Right kidney (tissue), 1 donor: ENCODE measurements at regions not wholly inside any gene's neighbourhood (a gene's known extent, or its start where the extent isn't known, plus 50 kb on each side); places are given as distances from the start of the nearest gene placed in this dataset.
"Not testable (repeated sequence)": the region's sequence is repeated elsewhere in the genome, so short reads cannot be mapped to it uniquely, and the experiment has no call there.

Experiments
- DNase-seq: peaks from one replicate; pipeline ENCODE4 v3.0.0-alpha.2; 2016

DNA sequence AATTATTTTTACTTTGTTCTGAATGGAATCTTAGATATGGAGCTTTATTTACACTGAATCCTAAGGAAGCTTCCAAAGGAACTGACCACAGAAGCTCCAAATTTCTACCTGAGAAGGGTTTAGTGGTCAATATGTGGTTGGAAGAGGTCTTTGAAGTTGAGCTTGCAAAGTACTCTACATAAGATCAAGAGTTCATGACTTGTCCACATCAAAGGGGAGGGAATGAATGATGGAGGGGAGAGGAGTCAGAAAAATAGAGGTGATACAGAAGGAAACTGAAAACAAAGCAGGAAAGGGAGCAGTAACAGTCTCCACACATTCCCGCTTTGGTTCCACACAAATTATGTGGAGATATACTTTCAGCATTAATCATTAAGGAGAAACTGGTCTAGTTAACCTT lies 450.9 kb downstream of the HINT1 start:
- no peak for DNase-seq

DNA sequence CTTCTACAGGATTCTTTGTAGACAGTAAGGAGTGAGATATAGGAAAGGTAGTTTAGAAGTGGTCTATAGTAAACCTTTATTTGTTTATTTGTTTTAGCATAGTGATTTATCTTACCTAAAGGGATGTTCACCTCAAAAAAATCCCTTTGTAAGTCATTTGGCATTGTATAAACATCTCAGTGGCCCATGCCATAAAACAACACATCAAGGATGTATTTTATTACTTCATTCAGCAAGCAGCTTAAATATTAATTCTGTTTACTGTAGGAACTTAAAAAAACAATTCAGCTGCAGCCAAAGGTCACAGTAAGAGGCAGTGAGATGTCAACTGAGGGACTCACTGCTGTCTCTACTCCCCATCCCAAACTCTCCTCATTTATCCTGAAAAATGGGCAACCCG lies 452.7 kb downstream of the HINT1 start:
- DNase-seq: no peak

DNA sequence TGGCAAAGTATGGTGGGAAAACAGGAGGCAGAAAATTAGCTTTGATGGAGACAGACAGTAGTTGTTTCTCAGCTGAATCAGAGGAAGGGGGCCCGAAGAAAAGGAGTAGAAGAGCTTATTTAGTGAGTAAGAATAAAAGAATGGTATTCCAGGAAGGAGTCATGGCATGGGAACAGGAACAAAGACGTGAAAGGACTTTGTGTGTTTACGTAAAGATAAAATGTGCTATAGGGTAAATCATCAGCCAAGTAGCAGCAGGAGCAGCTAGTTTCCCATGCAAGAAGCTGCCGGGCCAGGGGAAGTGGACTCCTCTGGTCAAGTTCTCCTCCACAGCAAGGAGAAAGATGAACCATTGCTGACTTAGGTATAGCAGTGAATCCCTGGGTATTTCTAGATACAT lies 454.5 kb downstream of the HINT1 start:
- no peak for DNase-seq

DNA sequence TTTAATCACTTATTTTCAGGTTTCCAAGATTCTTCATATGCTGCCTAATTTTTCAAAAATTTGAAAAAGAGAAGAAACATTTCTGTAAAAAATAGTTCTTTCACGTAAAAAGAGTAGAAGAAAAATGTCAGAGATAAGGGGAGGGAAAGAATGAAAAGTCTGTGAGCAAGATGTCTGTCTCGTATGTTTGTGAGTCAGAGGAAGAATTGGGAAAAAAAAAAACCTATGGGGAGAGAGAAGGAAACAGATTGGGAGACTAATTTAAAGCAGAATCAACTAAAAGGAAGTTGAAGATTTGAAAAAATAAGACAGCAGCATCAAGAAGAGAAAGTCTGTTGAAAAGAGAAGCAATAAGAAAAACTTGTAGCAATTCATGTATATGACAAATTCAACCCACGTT lies 456.3 kb downstream of the HINT1 start:
- no peak for DNase-seq

DNA sequence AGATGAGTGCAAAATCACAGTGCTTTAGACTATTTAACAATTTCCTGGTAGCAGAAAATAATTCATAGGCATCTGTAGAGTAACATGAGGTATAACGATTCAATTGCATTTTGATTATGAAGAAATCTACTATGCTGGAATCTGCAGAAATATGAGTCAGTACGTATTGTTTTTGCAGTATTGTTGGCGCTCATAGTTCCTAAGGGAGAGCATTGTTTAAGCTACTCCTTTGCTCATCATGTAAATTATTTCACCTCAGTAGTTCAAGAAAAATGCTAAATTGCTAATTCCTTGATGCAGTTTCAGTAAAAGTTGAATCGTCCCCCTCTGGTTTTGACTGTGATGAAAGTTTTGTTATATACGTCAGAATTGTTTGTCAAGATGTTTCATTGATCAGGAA lies 458.4 kb downstream of the HINT1 start:
- DNase-seq: no peak

DNA sequence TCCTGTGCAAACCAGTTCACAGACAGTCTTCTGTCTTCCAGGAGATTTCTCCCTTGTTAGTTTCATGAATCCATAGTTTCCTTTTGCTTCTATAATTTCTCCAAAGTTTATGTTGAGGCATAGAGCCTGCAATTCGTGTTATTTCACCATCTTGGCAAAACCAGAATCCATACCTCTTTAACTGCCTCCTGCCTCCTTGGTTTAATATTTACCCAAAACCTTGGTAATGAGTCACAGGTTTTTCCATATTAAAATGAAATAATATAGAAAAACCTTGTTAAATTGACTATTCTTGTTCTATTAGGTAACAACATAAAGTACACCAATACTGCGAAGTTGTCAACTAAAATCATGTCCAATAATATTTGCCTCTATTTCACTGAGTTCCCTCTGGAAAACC lies 459.7 kb downstream of the HINT1 start:
- DNase-seq: no peak

DNA sequence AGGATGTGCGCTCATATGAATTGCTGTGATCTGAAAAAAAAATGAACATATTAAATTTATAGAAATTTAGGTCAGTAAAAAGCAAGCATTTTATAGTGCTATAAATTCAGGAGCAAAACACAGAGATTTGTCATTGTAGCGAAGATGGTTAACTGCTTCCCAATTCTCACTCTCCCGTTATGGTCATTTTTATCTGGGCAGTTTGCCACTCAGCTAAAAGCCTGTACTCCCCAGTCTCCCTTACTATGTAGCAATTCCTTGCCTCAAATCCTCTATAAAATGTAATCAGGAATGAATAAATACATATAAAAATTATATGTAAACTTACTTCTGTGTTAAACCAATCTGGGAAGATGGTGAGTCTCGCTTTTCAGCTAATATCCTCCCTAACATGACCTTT lies 471.5 kb downstream of the HINT1 start:
- DNase-seq: no peak

DNA sequence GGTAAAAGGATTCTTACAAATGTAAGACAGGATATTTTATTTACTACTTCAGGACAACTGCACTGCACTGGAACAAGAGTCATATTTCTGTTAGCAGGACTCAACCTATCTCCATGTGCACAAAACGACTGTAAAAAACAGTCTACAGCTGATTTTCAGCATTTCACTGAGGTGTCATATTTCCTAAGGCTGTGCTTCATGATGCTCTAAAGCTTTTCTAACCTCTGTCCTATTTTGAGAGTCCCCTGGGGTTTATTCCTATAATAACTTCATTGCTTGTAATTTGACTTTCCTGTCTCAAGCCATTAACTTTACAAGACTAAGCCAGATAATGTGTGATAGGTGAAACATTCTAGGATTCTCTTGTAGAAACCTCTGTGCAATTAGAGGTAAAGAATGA lies 472.3 kb downstream of the HINT1 start:
- DNase-seq: no peak

DNA sequence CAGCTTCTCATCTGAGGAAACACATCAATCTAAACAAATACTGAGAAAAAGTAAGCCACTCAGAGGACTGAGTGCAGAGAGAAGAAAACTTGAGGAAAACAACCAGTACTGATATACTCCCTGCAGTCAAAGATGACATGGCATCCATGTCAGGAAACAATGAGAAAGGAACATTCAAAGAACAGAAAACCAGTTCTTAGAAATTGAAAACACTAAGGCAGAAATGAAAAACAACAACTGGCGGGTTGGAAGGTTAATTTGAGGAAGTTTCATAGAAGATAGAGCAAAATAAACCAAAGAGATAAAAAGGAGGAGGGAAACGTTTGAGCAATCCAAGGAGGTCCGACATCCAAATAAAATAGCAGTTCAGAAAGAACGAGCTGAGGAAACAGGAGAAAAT lies 475.2 kb downstream of the HINT1 start:
- no peak for DNase-seq

DNA sequence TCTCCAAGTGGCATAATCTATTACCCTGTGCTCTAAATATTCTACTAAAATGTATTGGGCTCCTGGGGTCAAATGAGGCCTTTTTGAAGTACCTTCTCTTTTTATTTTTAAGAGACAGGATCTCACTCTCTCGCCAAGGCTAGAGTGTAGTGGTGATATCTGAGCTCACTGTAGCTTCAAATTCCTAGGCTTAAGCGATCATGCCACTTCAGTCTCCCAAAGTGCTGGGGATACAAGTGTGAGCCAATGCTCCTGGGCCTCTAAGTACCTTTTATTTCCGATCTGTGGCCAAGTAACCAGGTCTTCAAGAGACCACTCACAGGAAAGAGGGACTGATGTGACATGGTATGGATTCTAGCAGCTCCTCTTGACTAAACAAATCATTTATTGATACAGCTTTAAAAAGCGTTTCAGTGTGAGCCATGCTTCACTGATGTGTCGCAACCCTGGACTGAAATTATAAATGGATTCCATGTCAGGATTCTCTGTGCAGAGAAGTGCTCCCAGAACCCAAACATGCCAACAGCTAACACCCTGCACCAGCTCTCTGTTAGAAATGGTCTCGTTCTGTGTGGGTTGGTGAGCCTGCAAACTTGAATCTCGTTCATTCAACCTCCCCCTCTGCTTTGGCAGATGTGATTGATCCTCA lies 477.8 kb downstream of the HINT1 start:
- DNase-seq: no peak

DNA sequence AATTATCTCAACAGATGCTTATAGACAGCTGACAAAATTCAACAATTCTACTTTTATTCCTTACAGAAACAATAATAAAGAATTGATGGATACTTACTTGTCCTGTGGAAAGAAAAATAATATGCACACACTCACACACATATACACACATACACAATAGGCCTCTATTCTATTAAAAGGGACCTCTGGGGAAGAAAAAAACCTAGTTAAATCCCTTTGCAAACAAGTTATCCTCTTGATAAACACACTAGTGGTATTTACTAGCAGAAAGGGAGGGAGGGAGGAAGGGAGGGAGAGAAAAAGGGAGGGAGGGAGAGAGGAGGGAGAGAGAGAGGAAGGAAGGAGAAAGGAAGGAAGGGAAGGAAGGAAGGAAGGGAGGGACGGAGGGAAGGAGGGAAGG lies 486.4 kb downstream of the HINT1 start:
- no peak for DNase-seq

DNA sequence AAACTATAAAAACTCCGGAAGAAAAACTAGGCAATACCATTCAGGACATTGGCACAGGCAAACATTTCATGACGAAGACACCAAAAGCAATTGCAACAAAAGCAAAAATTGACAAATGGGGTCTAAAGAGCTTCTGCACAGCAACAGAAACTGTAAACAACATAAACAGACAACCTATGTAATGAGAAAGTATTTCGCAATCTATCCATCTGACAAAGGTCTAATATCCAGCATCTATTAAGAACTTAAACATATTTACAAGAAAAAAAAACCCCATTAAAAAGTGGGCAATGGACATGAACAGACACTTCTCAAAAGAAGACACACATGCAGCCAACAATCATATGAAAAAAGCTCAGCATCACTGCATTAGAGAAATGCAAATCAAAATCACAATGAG lies 498.6 kb downstream of the HINT1 start:
- no peak for DNase-seq

DNA sequence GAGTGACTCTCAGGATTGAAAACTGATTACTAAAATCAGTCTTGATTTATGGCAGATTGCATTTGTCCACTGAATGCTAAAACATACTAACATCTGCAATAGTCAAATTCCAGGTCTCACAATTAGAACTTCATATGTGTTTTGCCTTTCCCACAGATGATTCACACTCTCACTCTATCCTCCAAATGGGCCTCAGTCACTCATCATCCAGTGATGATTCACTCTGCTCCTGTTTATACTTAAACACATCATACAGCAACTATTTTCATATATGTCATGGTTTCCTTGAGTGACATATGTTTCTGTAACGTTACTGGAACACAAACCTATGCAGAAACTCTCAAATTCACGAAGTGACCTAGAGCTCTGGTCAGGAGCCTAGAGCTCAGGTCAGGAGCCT lies 512.9 kb downstream of the HINT1 start:
- no peak for DNase-seq

DNA sequence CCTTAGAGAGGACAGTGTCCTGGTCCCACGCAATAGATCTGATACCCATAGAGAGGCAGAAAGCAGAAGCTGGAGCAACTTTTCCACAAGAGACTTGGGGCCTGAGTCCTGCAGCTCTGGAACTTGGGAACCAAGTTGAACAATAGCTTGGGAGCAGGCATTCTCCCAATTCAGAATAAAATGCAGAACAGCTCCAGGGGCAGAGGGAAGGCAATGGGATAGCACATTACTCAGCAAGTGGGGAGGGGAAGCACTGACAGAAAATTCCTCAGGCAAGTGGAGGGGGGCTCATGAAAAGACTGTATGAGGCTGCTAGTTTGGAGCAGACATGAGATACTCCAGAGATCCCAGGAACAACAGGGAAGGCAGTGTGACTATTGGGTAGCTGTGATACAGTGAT lies 513.6 kb downstream of the HINT1 start:
- DNase-seq: no peak

DNA sequence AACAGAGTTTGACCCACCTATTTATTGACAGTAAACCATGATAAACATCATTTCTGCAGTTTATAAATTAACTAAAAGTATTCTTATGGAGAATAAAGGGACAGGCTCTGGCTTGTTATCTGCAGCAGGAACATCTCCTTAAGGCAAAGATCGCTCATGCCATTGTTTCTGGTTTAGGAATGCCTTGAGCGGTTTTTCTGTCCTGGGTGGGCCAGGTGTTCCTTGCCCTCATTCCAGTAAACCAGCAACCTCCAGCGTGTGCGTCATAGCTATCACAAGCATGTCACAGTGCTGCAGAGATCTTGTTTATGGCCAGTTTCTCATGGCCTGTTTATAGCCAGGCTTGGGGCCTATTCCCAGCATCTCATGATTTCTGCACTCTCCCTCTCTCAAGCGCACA lies 521.7 kb downstream of the HINT1 start:
- DNase-seq: no peak

DNA sequence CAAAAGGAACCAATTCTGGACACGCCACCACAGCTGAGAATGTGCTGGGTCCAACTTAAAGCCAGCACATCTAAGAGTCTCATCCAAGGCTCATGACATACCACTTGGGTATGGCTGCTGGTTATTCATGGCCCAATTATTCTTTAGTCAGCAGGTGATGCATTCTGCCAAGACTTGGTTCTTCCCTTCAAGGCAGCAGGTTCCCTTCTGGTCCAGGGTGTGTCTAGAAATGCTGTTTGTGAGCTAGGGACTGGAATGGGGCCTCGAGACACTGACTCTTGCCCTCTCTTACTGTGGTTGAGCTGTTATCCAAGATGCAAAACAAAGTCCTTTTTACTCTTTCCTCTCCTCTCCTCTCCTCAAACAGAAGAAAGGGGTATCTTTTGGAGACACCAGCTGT lies 522.6 kb downstream of the HINT1 start:
- no peak for DNase-seq

DNA sequence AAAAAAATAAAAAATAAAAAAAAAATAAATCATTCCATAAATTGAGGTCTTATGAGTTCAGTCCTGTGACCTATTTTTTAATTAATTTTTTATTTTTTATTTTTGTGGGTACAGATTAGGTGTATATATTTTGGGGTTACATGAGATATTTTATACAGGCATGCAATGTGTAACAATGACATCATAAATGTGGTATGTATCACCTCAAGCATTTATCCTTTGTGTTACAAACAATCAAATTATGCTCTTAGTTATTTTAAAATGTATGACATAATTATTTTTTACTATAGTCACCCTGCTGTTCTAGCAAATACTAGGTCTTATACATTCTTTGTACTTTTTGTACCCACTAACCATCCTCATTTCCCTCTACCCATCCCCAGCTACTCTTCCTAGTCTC lies 537.9 kb downstream of the HINT1 start:
- DNase-seq: no peak

DNA sequence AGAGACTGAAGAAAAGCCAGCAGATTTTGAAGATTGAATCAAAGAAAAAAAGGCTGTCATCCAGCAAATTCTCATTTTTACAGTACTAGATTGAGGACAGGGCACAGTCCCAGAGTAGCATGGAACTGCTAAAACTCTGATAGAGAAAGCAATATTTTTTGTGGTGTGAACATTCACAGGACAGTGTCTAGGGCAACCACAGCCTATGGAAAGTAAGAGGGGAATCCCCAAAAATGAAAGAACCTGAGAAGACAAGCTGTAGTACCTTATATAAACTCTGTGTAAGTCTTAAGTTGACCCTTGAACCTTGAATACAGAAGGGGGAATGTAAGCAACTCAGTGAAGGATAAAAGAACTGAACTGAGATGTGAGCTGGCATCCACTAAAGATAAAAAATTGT lies 540.3 kb downstream of the HINT1 start:
- DNase-seq: no peak

DNA sequence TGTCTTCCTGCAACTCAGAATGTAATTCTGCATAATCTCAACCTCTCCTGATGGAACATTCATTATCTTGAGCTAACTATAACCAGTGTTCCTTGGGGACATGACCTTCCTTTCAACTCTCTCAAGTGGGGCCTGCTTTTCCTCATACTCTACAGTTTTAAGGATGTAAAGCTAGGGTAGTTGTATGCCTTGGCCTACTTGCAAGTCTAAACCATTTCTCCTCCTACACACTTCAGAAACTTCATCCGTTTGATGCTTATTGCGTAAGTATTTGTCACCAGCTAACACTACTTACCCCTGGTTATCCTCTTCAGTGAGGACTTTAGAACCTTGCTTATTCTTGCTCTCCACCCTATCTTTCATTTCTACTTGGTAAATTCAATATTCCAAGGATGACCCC lies 548.9 kb downstream of the HINT1 start:
- DNase-seq: no peak

DNA sequence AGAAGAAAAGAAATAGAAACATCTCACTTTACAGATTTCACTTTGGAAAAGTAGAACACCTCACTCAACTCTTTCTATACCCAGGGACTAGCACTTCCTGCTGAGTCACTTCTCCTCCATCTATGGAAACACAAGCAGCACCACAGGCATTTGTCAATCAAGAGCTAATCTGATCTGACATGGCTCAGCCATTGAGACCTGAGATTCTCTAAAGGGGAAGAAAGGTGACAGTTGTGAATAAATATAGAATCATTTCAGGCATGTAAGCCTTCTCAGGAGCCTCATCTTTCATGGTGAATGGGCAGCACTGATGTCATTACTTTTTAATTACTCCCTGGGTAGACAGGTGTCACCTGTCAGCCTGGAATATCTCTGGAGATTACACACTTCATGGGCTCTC lies 559.8 kb downstream of the HINT1 start:
- no peak for DNase-seq

DNA sequence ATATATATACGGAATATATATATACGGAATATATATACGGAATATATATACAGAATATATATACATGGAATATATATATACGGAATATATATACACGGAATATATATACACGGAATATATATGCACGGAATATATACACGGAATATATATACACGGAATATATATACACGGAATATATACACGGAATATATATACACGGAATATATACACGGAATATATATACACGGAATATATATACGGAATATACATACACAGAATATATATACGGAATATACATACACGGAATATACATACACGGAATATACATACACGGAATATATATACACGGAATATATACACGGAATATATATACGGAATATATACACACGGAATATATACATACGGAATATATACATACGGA lies 568.4 kb downstream of the HINT1 start:
- not testable (repeated sequence) for DNase-seq

DNA sequence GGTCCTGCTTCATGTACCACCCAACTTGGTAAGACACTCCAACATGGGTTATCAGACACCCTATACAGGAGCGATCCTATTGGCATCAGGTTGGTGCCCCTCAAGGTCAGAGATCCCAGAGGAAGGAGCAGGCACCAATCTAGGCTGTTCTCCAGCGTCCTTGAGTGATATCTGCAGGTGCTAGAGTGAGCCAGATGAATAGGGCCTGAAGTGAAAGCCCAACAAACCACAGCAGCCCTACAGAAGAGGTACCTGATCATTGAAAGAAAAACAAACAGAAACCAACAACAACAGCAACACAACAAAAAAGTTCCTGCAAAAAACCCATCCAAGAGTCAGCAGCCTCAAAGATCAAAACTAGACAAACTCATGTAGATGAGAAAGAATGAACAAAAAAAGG lies 584.8 kb downstream of the HINT1 start:
- no peak for DNase-seq

DNA sequence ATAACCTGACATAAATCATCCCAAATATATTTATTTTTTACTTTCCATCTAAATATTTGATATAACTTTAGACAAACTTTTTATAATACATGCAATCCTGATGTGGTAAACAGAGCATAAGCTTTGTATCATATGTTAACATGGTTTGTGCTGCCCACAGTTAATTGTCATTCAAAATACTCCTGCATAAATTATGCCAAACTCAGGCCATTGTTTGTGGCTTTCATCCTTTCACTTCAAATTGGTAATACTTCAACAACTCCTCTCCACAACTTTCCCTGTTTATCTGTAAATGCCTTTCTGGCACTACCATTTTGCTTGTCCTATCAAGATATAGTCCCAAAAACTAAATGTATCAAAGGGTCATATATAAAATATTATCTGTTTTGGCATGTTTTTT lies 586.7 kb downstream of the HINT1 start:
- DNase-seq: no peak

DNA sequence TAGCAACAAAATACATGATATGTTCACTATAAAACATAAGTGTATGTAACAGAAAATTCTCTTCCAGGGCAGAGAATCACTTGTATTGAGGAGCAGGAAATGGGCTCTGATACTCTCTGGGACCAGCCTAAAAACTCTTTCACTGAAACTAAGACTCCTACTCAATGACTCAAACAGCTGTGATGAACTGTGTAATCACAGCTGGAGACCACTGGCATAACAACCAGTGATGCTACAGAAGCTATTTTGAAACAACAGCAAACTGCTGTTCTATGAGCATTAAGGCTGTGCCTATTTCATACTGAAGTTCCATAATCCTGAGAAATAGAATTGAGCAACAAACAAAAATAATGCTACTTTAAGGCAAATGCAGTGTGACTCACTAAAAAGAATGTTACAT lies 594.0 kb downstream of the HINT1 start:
- no peak for DNase-seq

DNA sequence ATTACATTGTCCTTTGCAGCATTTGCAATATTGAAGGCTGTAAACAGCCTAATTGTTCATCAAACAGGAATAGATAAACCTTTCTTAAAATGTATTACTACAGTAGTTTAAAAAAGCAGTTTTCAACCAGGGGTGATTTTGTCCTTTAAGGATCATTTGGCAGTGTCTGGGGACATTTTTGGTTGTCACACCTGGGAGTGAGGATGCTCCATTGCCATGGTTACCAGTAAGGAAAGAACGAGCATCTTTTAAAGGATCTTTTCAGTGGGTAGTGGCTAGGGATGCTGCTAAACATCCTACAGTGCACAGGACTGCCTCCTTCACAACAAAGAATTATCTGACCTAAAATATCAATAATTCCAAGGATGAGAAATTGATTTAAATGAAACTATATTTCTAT lies 596.3 kb downstream of the HINT1 start:
- no peak for DNase-seq
